Pancreas (tissue), 10 donors: ENCODE measurements at regions not wholly inside any gene's neighbourhood (a gene's known extent, or its start where the extent isn't known, plus 50 kb on each side); places are given as distances from the start of the nearest gene placed in this dataset.

Experiments
- ATAC-seq, 4 donors: fragments of 200-7000 bp; cut with Tn5 transposase; one replicate each; pipeline versions ENCODE4 v1.8.0 to v1.9.1; 2020; ENCODE audit warnings: mild to moderate bottlenecking in 4 of 4, moderate library complexity in 4 of 4
- DNase-seq, 6 donors: peaks; one replicate each; pipeline ENCODE4 v3.0.0-alpha.2; 2020
- FAIRE-seq: peaks from 2 replicates; lab custom pipeline; 2012; peaks lifted over from hg19 to GRCh38; lab: Jason Lieb, UNC
- H3K27ac ChIP-seq, 4 donors: fragments of 200-600 bp; sonication (generic); 1 replicate in 3 of 4; 2 replicates in 1 of 4; pipeline versions ENCODE4 v1.5.0 to v1.8.0; 2020
- H3K27me3 ChIP-seq, 4 donors: fragments of 200-600 bp; one replicate each; pipeline ENCODE4 v1.8.0; 2021
- H3K36me3 ChIP-seq, 3 donors: fragments of 200-600 bp; sonication (generic) in 1 of 3; one replicate each; pipeline versions ENCODE4 v1.5.0 to v1.8.0; 2020 to 2021
- H3K4me1 ChIP-seq, 3 donors: fragments of 200-600 bp; one replicate each; pipeline ENCODE4 v1.8.0; 2021
- H3K4me3 ChIP-seq, 4 donors: fragments of 200-600 bp; sonication (generic) in 2 of 4; one replicate each; pipeline versions ENCODE4 v1.5.0 to v1.8.0; 2020 to 2021
- H3K9me3 ChIP-seq, 4 donors: fragments of 200-600 bp; one replicate each; pipeline ENCODE4 v1.8.0; 2021
- WGBS, 2 donors: extraction: QIAGEN DNeasy Blood & Tissue Kit; methylation state at CpG; one replicate each; pipeline ENCODE4 v1.1.7; 2013; 5-methylcytosine and 5-hydroxymethylcytosine counted together
- intact Hi-C, 3 donors: fragments of 100-400 bp; cut with DNase I; formaldehyde crosslinking; loops; one replicate each; pipeline versions ENCODE4 v1.11.1 to v1.14.2; 2022
- TF ChIP-seq, protein P1 (sequence below), 4 donors: fragments of 200-600 bp; sonication (generic) in 3 of 4; IDR thresholded peaks; one replicate each; pipeline versions ENCODE4 v1.5.0 to v1.8.0; 2021; ENCODE audit warnings: antibody characterized with exemption in 4 of 4
- donor health status: healthy with polysubstance abuse.
- donor health status: DM: no; HTN: no; CAD: no; lungs with moderate emphysema.
- donor health status: DM: no; HTN: no; CAD: no.
- donor health status: control.
- donor health status: control.
- donor health status: Bipolar disorder and iron deficiency.
- donor health status: DM: yes; HTN: yes; CAD: no.
- donor health status: DM: no; HTN: no; CAD: no.
- donor health status: DM: no; HTN: no; CAD: no.
- donor health status: DM: yes; HTN: yes; CAD: no.

DNA sequence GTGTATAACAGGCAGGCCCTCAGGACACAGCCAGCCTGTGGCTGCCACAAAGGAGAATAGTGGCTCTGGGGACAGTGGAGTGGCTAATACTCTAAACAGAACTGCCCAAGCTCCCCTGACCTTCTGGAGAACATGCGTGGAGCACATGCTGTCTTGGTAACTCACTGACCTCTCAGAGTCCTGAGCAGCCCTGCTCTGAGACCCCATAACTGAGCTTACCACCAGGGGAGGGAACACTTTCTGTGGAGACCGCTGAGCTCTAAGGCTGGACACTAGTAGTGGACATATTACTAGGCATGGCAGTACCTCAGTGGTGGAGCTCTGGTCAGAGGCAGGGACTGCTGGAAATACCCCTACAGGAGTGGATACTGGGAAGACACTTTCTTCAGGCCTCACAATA is 60.2 kb upstream of the SPTLC1 start:
- Histone ChIP-seq H3K27me3 (no peaks in the 10 kb centered on the region), H3K4me3 (no peak overlapping the region), H3K9me3 (no peaks in the 10 kb centered on the region), H3K27ac (no peak overlapping the region), H3K4me1 (no peaks in the 10 kb centered on the region), H3K36me3 (no peaks in the 10 kb centered on the region)
- DNase-seq (no peak), FAIRE-seq (no peak), ATAC-seq (no peak)
- TF ChIP-seq, protein P1, sequence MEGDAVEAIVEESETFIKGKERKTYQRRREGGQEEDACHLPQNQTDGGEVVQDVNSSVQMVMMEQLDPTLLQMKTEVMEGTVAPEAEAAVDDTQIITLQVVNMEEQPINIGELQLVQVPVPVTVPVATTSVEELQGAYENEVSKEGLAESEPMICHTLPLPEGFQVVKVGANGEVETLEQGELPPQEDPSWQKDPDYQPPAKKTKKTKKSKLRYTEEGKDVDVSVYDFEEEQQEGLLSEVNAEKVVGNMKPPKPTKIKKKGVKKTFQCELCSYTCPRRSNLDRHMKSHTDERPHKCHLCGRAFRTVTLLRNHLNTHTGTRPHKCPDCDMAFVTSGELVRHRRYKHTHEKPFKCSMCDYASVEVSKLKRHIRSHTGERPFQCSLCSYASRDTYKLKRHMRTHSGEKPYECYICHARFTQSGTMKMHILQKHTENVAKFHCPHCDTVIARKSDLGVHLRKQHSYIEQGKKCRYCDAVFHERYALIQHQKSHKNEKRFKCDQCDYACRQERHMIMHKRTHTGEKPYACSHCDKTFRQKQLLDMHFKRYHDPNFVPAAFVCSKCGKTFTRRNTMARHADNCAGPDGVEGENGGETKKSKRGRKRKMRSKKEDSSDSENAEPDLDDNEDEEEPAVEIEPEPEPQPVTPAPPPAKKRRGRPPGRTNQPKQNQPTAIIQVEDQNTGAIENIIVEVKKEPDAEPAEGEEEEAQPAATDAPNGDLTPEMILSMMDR (IDR thresholded peaks at IDR 0.05) = no peak
- intact Hi-C loops = no loop called here
- 72 to 74% methylated on average over 2 of the region's 2 CpGs for WGBS, 2 donors

DNA sequence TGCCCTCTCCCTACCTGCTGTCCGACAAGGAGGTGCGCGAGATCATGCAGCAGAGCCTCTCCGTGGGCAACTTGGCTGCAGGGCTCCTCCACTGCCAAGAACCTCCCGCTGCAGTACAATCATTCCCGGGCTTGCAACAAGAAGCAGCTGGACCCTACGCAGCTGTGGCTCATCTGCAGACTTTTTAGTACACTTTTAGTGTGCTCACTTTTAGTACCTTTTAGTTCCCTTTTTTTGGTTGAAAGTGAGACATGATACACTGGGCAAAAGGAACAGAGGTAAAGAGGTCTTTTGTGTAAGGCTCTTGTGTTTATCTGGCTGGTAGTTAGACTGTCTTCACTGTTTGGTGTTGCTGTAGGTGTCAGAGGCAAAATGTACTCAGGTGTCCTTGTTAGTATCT is 58.1 kb upstream of the SPTLC1 start:
- WGBS, 2 donors = 85 to 97% methylated on average over 7 of the region's 7 CpGs
- Histone ChIP-seq H3K27ac (no peak overlapping the region), H3K4me1 (no peaks in the 10 kb centered on the region), H3K27me3 (no peaks in the 10 kb centered on the region), H3K4me3 (no peak overlapping the region), H3K9me3 (no peaks in the 10 kb centered on the region), H3K36me3 (no peaks in the 10 kb centered on the region)
- FAIRE-seq = no peak
- TF ChIP-seq, protein P1 (IDR thresholded peaks at IDR 0.05) = no peak
- ATAC-seq = no peak
- intact Hi-C loops = no loop called here
- no peak for DNase-seq

DNA sequence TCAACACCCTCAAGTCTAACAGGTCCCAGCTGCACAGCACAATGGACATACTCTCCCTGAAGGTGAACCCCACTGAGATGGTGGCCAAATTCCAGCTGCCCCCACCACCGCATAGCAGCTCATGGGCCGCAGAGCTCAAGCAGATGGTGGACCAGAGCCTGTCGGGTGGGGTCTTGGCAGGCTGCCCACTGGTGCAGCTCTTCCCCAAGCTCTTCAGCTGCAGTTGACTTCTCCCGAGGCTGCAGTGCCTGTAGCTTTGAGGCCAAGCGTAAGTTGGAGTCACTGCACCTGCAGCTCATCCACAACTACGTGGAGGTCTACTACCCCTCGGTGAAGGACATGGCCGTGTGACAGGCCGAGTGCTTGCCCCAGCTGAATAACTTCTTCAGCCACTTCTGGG is 56.6 kb upstream of the SPTLC1 start:
- 69 to 75% methylated on average over 9 of the region's 9 CpGs for WGBS, 2 donors
- no peak for DNase-seq
- TF ChIP-seq, protein P1 (IDR thresholded peaks at IDR 0.05) = no peak
- no peaks in the 10 kb centered on the region for H3K36me3 ChIP-seq
- intact Hi-C loops = no loop called here
- no peaks in the 10 kb centered on the region for H3K27me3 ChIP-seq
- FAIRE-seq = no peak
- H3K9me3 ChIP-seq = no peaks in the 10 kb centered on the region
- H3K4me3 ChIP-seq = no peak overlapping the region
- no peaks in the 10 kb centered on the region for H3K4me1 ChIP-seq
- ATAC-seq = no peak
- H3K27ac ChIP-seq = no peak overlapping the region

DNA sequence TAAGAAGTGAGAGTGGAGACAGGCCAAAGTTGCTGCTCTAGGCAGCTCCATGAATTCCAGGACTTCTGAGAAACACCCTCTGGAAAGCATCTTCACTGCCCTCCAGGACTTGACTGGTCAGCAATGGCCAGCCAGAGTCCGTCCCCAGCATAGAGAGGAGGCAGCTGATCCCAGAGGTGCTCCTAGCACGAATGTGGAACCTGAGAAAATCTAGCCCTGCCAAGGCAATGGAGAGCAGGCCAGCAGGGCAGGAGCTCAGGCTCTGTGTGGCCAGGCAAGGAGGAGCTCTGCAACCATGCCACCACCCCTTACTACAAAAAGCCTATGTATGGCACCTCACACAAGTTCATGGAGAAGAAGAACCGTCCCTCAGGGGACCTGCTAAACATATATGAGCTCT is 56.1 kb upstream of the SPTLC1 start:
- intact Hi-C loops = no loop called here
- TF ChIP-seq, protein P1 (IDR thresholded peaks at IDR 0.05) = no peak
- no peak overlapping the region for H3K27ac ChIP-seq
- H3K4me3 ChIP-seq = no peak overlapping the region
- H3K27me3 ChIP-seq = no peaks in the 10 kb centered on the region
- WGBS, 2 donors = 62 to 86% methylated on average over 3 of the region's 3 CpGs
- DNase-seq (no peak), FAIRE-seq (no peak), ATAC-seq (no peak)
- no peaks in the 10 kb centered on the region for H3K4me1 ChIP-seq
- no peaks in the 10 kb centered on the region for H3K36me3 ChIP-seq
- no peaks in the 10 kb centered on the region for H3K9me3 ChIP-seq

DNA sequence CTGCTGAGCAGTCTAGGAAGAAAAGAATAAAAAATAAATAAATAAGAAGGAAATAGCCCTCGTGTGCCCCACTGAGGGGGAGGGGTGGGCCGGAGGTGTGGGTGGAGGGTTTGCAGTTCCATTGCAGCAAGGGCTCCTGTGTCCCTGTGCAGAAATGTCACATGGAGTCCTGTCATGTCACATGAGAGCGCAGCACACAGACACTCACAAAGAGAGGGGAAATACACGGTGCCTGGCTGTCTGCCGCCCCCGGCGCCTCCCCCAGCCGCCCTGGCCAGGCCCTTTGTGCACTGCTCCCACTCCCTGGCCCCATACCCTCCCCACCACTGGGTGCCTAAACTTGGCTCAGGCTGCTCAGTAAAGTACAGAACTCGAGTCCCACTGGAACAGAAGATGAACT is 55.6 kb upstream of the SPTLC1 start:
- no peaks in the 10 kb centered on the region for H3K36me3 ChIP-seq
- no peak overlapping the region for H3K27ac ChIP-seq
- TF ChIP-seq, protein P1 (IDR thresholded peaks at IDR 0.05) = no peak
- H3K27me3 ChIP-seq = no peaks in the 10 kb centered on the region
- H3K4me3 ChIP-seq = no peak overlapping the region
- no peak for FAIRE-seq
- WGBS, 2 donors = 52 to 57% methylated on average over 9 of the region's 9 CpGs
- no peak for ATAC-seq
- intact Hi-C loops = no loop called here
- no peaks in the 10 kb centered on the region for H3K4me1 ChIP-seq
- H3K9me3 ChIP-seq = no peaks in the 10 kb centered on the region
- DNase-seq = no peak
